ENCODE measurements at regions not wholly inside any gene's neighbourhood (a gene's known extent, or its start where the extent isn't known, plus 50 kb on each side); places are given as distances from the start of the nearest gene placed in this dataset.

- intact Hi-C loops (cut with DNase I; ENCODE audit: low total_unique reads), result no loop called here
- WGBS, 2 donors, result 82 to 88% methylated on average over 1 of the region's 1 CpG
Observed at GRCh38 chr3:193008654-193009053, 91.0 kb upstream of the MB21D2 start.

GRCh38 chr3:193010191-193010590 lies 92.5 kb upstream of the MB21D2 start:
- 50 to 53% methylated on average over 2 of the region's 2 CpGs for WGBS, 2 donors
- H3K4me3 ChIP-seq (ENCODE audit: low read depth, poor library complexity, severe bottlenecking), result no peak overlapping the region
- intact Hi-C loops (cut with DNase I; ENCODE audit: low total_unique reads), result no loop called here
- DNase-seq (ENCODE audit: low spot score in 2 of 2), result no peak
- TF ChIP-seq CTCF (IDR thresholded peaks at IDR 0.05) (no peak), POLR2A (IDR thresholded peaks at IDR 0.05) (no peak)

More at GRCh38 chr3:193008654-193009053, 91.0 kb upstream of the MB21D2 start:
- no peak overlapping the region for H3K4me3 ChIP-seq (ENCODE audit: low read depth, poor library complexity, severe bottlenecking)
- TF ChIP-seq CTCF (IDR thresholded peaks at IDR 0.05) (no peak), POLR2A (IDR thresholded peaks at IDR 0.05) (no peak)
- no peak for DNase-seq (ENCODE audit: low spot score in 2 of 2)

- DNase-seq (ENCODE audit: low spot score in 2 of 2), result no peak
Observed at GRCh38 chr3:193011958-193012357, 94.3 kb upstream of the MB21D2 start.

GRCh38 chr3:193014902-193015301 lies 97.2 kb upstream of the MB21D2 start:
- H3K4me3 ChIP-seq (ENCODE audit: low read depth, poor library complexity, severe bottlenecking), result no peak overlapping the region
- 46 to 53% methylated on average over 2 of the region's 2 CpGs for WGBS, 2 donors
- intact Hi-C loops (cut with DNase I; ENCODE audit: low total_unique reads), result no loop called here
- no peak for DNase-seq (ENCODE audit: low spot score in 2 of 2)
- TF ChIP-seq POLR2A (IDR thresholded peaks at IDR 0.05) (no peak), CTCF (IDR thresholded peaks at IDR 0.05) (no peak)

More at GRCh38 chr3:193011958-193012357, 94.3 kb upstream of the MB21D2 start:
- WGBS, 2 donors, result 95 to 100% methylated on average over 3 of the region's 3 CpGs
- H3K4me3 ChIP-seq (ENCODE audit: low read depth, poor library complexity, severe bottlenecking), result no peak overlapping the region
- intact Hi-C loops (cut with DNase I; ENCODE audit: low total_unique reads), result no loop called here
- TF ChIP-seq CTCF (IDR thresholded peaks at IDR 0.05) (no peak), POLR2A (IDR thresholded peaks at IDR 0.05) (no peak)

- no peak for TF ChIP-seq CTCF (IDR thresholded peaks at IDR 0.05)
- no peak for TF ChIP-seq POLR2A (IDR thresholded peaks at IDR 0.05)
- intact Hi-C loops (cut with DNase I; ENCODE audit: low total_unique reads), result no loop called here
- WGBS, 2 donors, result 24 to 28% methylated on average over 7 of the region's 7 CpGs
- DNase-seq (ENCODE audit: low spot score in 2 of 2), result no peak
- no peak overlapping the region for H3K4me3 ChIP-seq (ENCODE audit: low read depth, poor library complexity, severe bottlenecking)
Observed at GRCh38 chr3:193016437-193016901, 98.8 kb upstream of the MB21D2 start.

GRCh38 chr3:193021506-193022010 lies 103.9 kb upstream of the MB21D2 start:
- H3K4me3 ChIP-seq (ENCODE audit: low read depth, poor library complexity, severe bottlenecking), result no peak overlapping the region
- 84 to 91% methylated on average over 7 of the region's 7 CpGs for WGBS, 2 donors
- intact Hi-C loops (cut with DNase I; ENCODE audit: low total_unique reads), result loop anchor here (10.0 kb wide), 1 partner anchor 97 kb away; no protein-coding TSS in a partner anchor
- DNase-seq (ENCODE audit: low spot score in 2 of 2), result no peak
- TF ChIP-seq POLR2A (IDR thresholded peaks at IDR 0.05) (no peak), CTCF (IDR thresholded peaks at IDR 0.05) (no peak)
